NCI-H2227 (cell line): ENCODE measurements at regions not wholly inside any gene's neighbourhood (a gene's known extent, or its start where the extent isn't known, plus 50 kb on each side); places are given as distances from the start of the nearest gene placed in this dataset.
"Not testable (repeated sequence)": the region's sequence is repeated elsewhere in the genome, so short reads cannot be mapped to it uniquely, and the experiment has no call there.

Experiments used
- DNase-seq: peaks from one replicate; lab custom pipeline; 2025; ENCODE audit not compliant: unreplicated experiment; lab: John Stamatoyannopoulos, UW

GRCh38 chr2:111420074-111420473 is 299.4 kb downstream of the BCL2L11 start:
- not testable (repeated sequence) for DNase-seq

GRCh38 chr2:111420835-111421234 is 300.1 kb downstream of the BCL2L11 start:
- not testable (repeated sequence) for DNase-seq

GRCh38 chr2:111421949-111422348 is 301.2 kb downstream of the BCL2L11 start:
- DNase-seq, result not testable (repeated sequence)

GRCh38 chr2:111422562-111422961 is 301.8 kb downstream of the BCL2L11 start:
- not testable (repeated sequence) for DNase-seq

GRCh38 chr2:111423184-111423583 is 302.5 kb downstream of the BCL2L11 start:
- DNase-seq, result not testable (repeated sequence)

- DNase-seq, result not testable (repeated sequence)
Observed at GRCh38 chr2:111424176-111424575, 303.5 kb downstream of the BCL2L11 start.

- DNase-seq, result not testable (repeated sequence)
Observed at GRCh38 chr2:111424851-111425309, 304.2 kb downstream of the BCL2L11 start.

- DNase-seq, result not testable (repeated sequence)
Observed at GRCh38 chr2:111425789-111426201, 305.1 kb downstream of the BCL2L11 start.

- not testable (repeated sequence) for DNase-seq
Observed at GRCh38 chr2:111427346-111427745, 306.6 kb downstream of the BCL2L11 start.

GRCh38 chr2:111428915-111429314 is 308.2 kb downstream of the BCL2L11 start:
- not testable (repeated sequence) for DNase-seq

GRCh38 chr2:111429353-111429752 is 308.6 kb downstream of the BCL2L11 start:
- DNase-seq, result not testable (repeated sequence)

- DNase-seq, result not testable (repeated sequence)
Observed at GRCh38 chr2:111430817-111431661, 310.3 kb downstream of the BCL2L11 start.

- DNase-seq, result not testable (repeated sequence)
Observed at GRCh38 chr2:111432423-111432822, 311.7 kb downstream of the BCL2L11 start.

- DNase-seq, result not testable (repeated sequence)
Observed at GRCh38 chr2:111432916-111433499, 312.3 kb downstream of the BCL2L11 start.

GRCh38 chr2:111433892-111434607 is 313.3 kb downstream of the BCL2L11 start:
- DNase-seq, result not testable (repeated sequence)

- not testable (repeated sequence) for DNase-seq
Observed at GRCh38 chr2:111434608-111434939, 313.9 kb downstream of the BCL2L11 start.

- DNase-seq, result not testable (repeated sequence)
Observed at GRCh38 chr2:111435553-111436310, 315.0 kb downstream of the BCL2L11 start.

GRCh38 chr2:111436411-111436810 is 315.7 kb downstream of the BCL2L11 start:
- not testable (repeated sequence) for DNase-seq

- not testable (repeated sequence) for DNase-seq
Observed at GRCh38 chr2:111437288-111437990, 316.7 kb downstream of the BCL2L11 start.

- not testable (repeated sequence) for DNase-seq
Observed at GRCh38 chr2:111438161-111438560, 317.4 kb downstream of the BCL2L11 start.
